Endodermal cell (in vitro differentiated cells): ENCODE measurements at regions not wholly inside any gene's neighbourhood (a gene's known extent, or its start where the extent isn't known, plus 50 kb on each side); places are given as distances from the start of the nearest gene placed in this dataset.

Experiments used
- DNase-seq: peaks from one replicate; pipeline ENCODE4 v3.0.0-alpha.2; 2017
- H3K27ac ChIP-seq: 2 replicates; pipeline ENCODE4 v1.5.1; 2013; ENCODE audit warnings: mild to moderate bottlenecking, low read depth, low read length, moderate library complexity
- H3K27me3 ChIP-seq: 2 replicates; pipeline ENCODE4 v1.6.1; 2013; ENCODE audit warnings: mild to moderate bottlenecking, low read length, moderate library complexity; ENCODE audit not compliant: insufficient read depth, control insufficient read depth, poor library complexity, severe bottlenecking
- H3K36me3 ChIP-seq: 2 replicates; pipeline ENCODE4 v1.7.0; 2013; ENCODE audit warnings: mild to moderate bottlenecking, low read length, moderate library complexity; ENCODE audit not compliant: control insufficient read depth, insufficient read depth
- H3K4me1 ChIP-seq: one replicate; pipeline ENCODE4 v1.7.0; 2013; ENCODE audit warnings: low read length; ENCODE audit not compliant: control insufficient read depth, insufficient read depth
- H3K4me3 ChIP-seq: 2 replicates; pipeline ENCODE4 v1.5.1; 2013; ENCODE audit warnings: mild to moderate bottlenecking, low read length, moderate library complexity
- H3K9ac ChIP-seq: 2 replicates; pipeline ENCODE4 v1.6.1; 2013; ENCODE audit warnings: mild to moderate bottlenecking, low read length, moderate library complexity; ENCODE audit not compliant: poor library complexity, severe bottlenecking; ENCODE audit errors: extremely low read depth
- H3K9me3 ChIP-seq: 2 replicates; pipeline ENCODE4 v1.6.1; 2013; ENCODE audit warnings: mild to moderate bottlenecking, low read length, moderate library complexity; ENCODE audit not compliant: control insufficient read depth
- H3K27ac Mint-ChIP-seq: 2 replicates; pipeline ENCODE4 v1.8.0; 2020; ENCODE audit warnings: mixed read lengths
- H3K27me3 Mint-ChIP-seq: 2 replicates; pipeline ENCODE4 v1.8.0; 2021; ENCODE audit warnings: mild to moderate bottlenecking, mixed read lengths; ENCODE audit not compliant: insufficient read depth
- H3K36me3 Mint-ChIP-seq: 2 replicates; pipeline ENCODE4 v1.8.0; 2020; ENCODE audit warnings: low read depth, mixed read lengths
- H3K4me1 Mint-ChIP-seq: 2 replicates; pipeline ENCODE4 v1.8.0; 2020; ENCODE audit warnings: mixed read lengths
- H3K4me3 Mint-ChIP-seq: 2 replicates; pipeline ENCODE4 v1.8.0; 2020; ENCODE audit warnings: mild to moderate bottlenecking, moderate library complexity, mixed read lengths
- H3K9me3 Mint-ChIP-seq: 2 replicates; pipeline ENCODE4 v1.8.0; 2020; ENCODE audit warnings: mild to moderate bottlenecking, mixed read lengths
- CTCF ChIP-seq: fragments of 200-600 bp; sonication (generic); conservative IDR thresholded peaks from 2 replicates; pipeline ENCODE4 v1.5.0; 2021; ENCODE audit warnings: antibody characterized with exemption, mild to moderate bottlenecking
- WGBS, 2 experiments: methylation state at CpG; one replicate each; pipeline versions ENCODE4 v1.1.5 to v1.1.7; 2013; ENCODE audit warnings: missing lambda C conversion rate in 2 of 2, mixed read lengths in 1 of 2; ENCODE audit not compliant: insufficient coverage in 1 of 2, insufficient read length in 1 of 2; 5-methylcytosine and 5-hydroxymethylcytosine counted together

GRCh38 chr4:138538743-138539142 is 296.6 kb upstream of the SLC7A11 start:
- no peak overlapping the region for H3K27ac Mint-ChIP-seq
- no peak overlapping the region for H3K4me3 Mint-ChIP-seq
- H3K9me3 Mint-ChIP-seq, result peaks cover 7% of the 10 kb centered on the region
- Histone ChIP-seq H3K36me3 (no peaks in the 10 kb centered on the region), H3K4me3 (no peak overlapping the region), H3K27me3 (no peaks in the 10 kb centered on the region), H3K9ac (no peak overlapping the region), H3K9me3 (peaks cover 4% of the 10 kb centered on the region), H3K27ac (no peak overlapping the region), H3K4me1 (no peaks in the 10 kb centered on the region)
- no peak for DNase-seq
- H3K27me3 Mint-ChIP-seq, result no peaks in the 10 kb centered on the region
- TF ChIP-seq CTCF, result no peak
- H3K36me3 Mint-ChIP-seq, result no peaks in the 10 kb centered on the region
- H3K4me1 Mint-ChIP-seq, result no peaks in the 10 kb centered on the region
- WGBS, 2 experiments, result 93% methylated on average over 2 of the region's 2 CpGs; no CpG with 5 or more reads in 1 of the 2 experiments

- H3K27ac ChIP-seq, result no peak overlapping the region
- no peaks in the 10 kb centered on the region for H3K27me3 Mint-ChIP-seq
Measured at GRCh38 chr4:138537731-138538490, 295.8 kb upstream of the SLC7A11 start.

GRCh38 chr4:138535316-138535715 is 293.2 kb upstream of the SLC7A11 start:
- H3K27me3 ChIP-seq, result no peaks in the 10 kb centered on the region
- H3K9me3 ChIP-seq, result peaks cover 32% of the 10 kb centered on the region
- H3K9me3 Mint-ChIP-seq, result peaks cover 39% of the 10 kb centered on the region
- no peak overlapping the region for H3K27ac ChIP-seq
- no peaks in the 10 kb centered on the region for H3K27me3 Mint-ChIP-seq
- DNase-seq, result no peak
- no peaks in the 10 kb centered on the region for H3K36me3 Mint-ChIP-seq
- H3K4me1 ChIP-seq, result no peaks in the 10 kb centered on the region
- no peaks in the 10 kb centered on the region for H3K4me1 Mint-ChIP-seq
- H3K9ac ChIP-seq, result no peak overlapping the region
- no peak overlapping the region for H3K4me3 Mint-ChIP-seq
- H3K36me3 ChIP-seq, result no peaks in the 10 kb centered on the region
- no peak for TF ChIP-seq CTCF
- 89 to 92% methylated on average over 1 of the region's 2 CpGs for WGBS, 2 experiments
- H3K4me3 ChIP-seq, result no peak overlapping the region
- H3K27ac Mint-ChIP-seq, result no peak overlapping the region

More at GRCh38 chr4:138537731-138538490, 295.8 kb upstream of the SLC7A11 start:
- H3K4me3 Mint-ChIP-seq, result no peak overlapping the region
- DNase-seq, result no peak
- peaks cover 15% of the 10 kb centered on the region for H3K9me3 Mint-ChIP-seq
- H3K4me3 ChIP-seq, result no peak overlapping the region
- H3K36me3 ChIP-seq, result no peaks in the 10 kb centered on the region
- H3K27ac Mint-ChIP-seq, result no peak overlapping the region
- H3K36me3 Mint-ChIP-seq, result no peaks in the 10 kb centered on the region
- H3K4me1 Mint-ChIP-seq, result no peaks in the 10 kb centered on the region
- H3K4me1 ChIP-seq, result no peaks in the 10 kb centered on the region
- no peak for TF ChIP-seq CTCF
- H3K9me3 ChIP-seq, result peaks cover 6% of the 10 kb centered on the region
- H3K27me3 ChIP-seq, result no peaks in the 10 kb centered on the region
- 90 to 100% methylated on average over 2 to 4 of the region's 4 CpGs for WGBS, 2 experiments
- no peak overlapping the region for H3K9ac ChIP-seq
